ENCODE measurements at regions not wholly inside any gene's neighbourhood (a gene's known extent, or its start where the extent isn't known, plus 50 kb on each side); places are given as distances from the start of the nearest gene placed in this dataset.
"Not testable (repeated sequence)": the region's sequence is repeated elsewhere in the genome, so short reads cannot be mapped to it uniquely, and the experiment has no call there.

DNA sequence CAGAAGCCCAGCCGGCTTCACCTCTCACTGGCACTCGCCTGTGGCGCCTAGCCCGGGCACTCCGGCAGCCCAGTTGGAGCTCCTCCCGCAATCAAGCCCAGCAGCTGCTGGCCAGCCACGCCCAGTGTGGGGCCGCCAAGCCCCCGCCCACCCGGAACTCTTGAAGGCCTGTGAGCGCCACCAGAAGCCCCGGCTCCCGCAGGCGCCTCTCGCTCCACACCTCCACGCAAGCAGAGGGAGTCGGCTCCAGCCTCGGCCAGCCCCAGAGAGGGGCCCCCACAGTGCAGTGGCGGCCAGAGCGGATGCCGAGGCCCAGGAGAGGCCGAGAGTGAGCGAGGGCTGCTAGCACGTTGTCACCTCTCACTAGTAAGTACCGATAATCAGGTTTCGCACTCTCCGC, 240.7 kb downstream of the TFEC start:
- DNase-seq (ENCODE audit: low read depth), result no peak

DNA sequence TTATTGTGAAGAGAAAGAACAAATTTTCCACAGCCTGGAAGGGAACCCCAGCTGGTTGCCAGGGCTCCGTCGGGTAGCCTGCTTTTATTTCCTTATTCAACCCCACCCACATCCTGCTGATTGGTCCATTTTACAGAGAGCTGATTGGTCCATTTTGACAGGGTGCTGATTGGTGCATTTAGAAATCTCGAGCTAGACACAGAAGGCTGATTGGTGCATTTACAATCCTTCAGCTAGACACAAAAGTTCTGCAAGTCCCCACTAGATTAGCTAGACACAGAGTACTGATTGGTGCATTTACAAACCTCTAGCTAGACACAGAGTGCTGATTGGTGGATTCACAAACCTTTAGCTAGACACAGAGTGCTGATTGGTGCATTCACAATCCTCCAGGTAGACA, 241.1 kb downstream of the TFEC start:
- DNase-seq (ENCODE audit: low read depth), result not testable (repeated sequence)

DNA sequence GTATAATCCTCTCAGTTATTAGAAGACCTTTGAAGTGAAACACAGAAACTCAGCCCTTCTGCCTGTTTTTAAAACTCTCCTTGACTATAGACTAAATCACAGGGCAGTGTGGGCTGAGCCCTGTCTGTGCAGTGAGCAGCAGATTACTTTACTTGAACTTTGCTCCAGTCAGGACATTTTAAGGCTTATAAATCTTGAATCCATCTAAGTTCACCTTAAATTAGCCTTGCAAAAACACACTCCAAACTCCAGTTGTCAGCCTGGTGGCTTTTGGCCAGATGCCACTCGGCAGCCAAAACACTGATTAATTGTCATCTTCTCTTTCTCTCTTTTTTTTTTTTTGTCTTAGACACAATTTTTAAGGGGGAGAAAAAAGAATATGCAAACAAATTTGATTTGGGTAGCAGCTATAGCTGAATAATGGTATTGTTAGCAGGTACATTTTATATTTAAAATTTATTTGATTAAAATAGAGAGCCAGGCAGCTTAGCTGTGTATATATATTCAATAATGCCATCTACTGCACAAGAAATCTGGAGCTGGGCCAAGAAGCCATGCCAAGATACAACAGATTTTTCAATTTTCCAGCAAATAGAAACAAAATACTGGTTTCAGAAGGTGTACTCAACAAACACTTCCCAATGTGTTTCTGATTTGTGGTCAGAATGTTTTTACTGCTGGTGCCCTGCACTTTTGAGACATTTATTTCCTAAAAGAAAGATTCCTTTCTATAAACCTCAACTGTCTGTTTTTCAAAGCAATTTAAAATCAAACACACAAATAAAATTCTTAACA, 247.7 kb downstream of the TFEC start:
- DNase-seq (ENCODE audit: low read depth), result no peak

DNA sequence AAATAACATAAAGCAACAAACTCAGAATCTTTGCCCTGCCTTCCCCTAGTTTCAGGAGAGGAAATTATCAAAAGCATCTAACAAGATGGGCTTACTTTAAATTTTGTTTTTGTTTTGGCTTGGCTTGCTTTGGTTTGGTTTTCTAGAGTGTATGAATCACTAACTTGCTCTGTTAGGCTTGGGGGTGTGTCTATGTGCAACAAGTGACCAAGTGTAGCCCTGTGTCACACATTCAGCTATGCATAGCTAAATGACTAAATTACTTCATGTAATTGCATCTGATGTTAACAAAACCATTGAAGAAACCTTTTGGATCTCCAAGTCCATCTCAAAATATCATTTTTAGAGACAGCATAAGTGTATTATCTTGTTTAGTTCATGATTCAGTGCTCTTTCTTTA, 251.0 kb downstream of the TFEC start:
- peak; percentile 2 for DNase-seq (ENCODE audit: low read depth)

DNA sequence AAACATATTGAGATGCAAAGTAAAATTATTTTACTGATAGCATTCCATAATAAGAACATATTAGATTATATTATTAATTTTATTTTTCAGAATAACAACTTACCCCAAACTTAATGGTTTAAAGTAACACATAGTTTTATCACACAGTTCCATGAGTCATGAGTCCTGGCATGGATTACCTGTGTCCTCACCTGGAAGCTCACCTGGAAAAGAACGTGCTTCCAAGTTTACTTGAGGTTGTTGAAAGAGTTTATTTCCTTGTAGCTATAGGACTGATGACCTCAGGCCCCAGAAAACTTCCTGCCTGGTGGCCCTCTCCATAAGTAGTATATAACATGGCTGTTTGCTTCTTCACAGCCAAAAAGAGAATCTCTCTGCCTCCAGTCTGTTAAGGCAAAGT, 254.6 kb downstream of the TFEC start:
- no peak for DNase-seq (ENCODE audit: low read depth)

DNA sequence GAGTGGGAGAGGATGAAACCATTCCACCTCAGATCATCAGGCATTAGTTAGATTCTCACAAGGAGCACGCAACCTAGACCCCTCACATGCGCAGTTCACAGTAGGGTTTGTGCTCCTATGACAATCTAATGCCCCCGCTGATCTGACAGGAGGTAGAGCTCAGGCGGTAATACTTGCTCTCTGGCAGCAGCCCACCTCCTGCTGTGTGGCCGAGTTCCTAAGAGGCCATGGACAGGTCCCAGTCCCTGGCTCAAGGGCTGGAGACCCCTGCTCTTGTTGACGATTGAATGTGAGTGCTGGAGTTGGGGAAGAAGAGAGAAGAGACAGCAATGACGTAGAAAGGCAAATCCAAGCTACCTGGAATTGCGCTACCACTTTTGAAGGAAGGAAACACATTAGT, 267.2 kb downstream of the TFEC start:
- no peak for DNase-seq (ENCODE audit: low read depth)

DNA sequence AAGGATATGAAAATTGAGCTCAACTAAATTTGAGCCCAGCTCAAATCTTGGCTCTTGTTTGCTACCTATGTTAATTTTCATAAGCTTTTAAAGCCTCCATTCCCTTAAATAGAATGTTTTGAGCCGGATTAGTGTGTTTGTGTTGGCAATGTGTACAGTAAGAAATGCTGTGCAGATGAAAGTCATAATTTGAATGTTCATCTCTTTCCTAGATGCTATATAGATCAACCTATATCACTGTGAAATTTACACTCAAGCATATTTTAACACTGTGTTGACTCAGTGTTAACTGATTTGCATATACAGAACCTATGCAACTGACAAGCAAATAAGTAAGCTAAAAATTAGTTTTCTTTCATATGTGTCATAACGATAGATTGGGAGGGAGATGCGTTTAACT, 272.5 kb downstream of the TFEC start:
- DNase-seq (ENCODE audit: low read depth), result no peak

DNA sequence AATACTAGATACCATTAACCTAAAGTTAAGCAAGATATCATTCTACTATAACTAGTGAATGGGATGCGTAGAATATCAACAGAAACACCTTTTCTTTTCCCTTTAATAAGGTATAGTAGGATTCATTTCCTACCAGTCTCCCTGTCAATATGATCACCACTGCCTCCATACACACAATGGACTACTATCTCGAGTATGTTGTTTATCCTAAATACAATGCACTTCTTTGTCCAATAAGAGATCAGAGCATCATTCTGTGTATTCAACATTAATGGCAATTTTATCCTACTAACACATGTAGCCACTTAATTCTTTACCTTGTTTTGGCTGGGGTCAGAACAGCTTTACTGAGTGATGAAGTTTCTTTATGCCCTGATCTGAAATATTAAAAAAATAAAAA, 276.3 kb downstream of the TFEC start:
- no peak for DNase-seq (ENCODE audit: low read depth)

DNA sequence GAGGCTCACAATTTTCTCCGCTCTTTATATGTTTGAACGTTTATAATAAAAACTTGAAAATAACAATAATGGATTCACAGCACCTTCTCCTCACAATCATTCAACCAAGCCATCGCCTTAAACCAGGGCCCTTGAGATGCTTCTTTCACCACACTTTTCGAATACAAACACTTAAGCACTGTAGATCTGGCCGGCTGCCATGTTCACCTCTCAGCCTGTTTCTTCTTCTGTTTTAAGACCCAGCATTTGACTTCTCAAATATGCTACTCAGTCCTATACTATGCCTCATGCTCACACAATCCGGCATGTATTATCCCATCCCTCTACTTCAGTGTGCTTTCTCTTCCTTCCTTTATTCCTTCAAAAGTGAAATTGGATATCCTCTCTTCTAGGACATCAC, 280.6 kb downstream of the TFEC start:
- no peak for DNase-seq (ENCODE audit: low read depth)

DNA sequence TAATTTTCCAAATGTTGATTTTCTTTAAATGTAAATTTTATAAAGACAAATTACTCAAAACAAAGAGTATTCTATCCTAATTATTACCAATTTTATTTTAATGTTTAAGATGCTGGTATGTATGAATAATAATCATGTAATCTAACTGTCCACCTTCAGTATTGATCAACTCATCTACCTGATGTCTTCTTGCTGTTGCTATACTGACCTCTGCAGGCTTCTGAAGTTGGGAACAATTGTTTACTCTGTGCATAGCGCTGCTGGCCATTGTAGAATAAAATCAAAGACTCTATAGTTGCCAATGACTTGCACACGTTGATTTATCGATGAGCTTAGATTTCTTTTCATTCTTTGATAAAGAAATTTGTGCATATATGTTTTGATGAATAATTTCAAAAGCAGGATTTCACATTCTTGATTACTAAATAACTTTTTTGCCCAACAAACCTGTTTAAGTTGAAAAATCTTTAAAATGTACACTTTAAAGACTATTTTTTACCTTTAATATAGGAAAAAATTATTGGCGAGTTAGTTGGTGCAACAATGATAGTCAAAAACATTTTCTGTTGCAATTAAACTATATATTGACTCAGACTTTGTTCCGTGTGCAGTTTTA, 282.3 kb downstream of the TFEC start:
- DNase-seq (ENCODE audit: low read depth), result no peak

DNA sequence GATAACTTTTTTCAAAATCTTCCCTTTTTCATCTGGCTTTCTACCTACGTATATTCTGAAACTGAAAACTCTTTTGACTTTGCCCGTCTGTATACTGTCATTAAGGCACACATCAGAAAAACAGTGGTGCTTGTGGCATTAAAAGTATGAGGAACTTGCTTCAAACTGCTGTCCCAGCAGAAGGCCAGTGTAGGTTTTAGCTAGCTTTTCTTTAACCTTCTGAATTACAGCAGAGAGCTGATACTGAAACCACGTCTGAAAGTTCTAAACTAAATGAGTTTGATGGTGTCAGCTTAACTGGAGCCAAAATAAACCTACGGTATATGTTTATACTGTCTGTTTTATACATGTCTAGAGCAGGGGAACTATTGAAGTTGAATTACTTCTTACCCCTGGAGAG, 283.4 kb downstream of the TFEC start:
- peak; percentile 2 for DNase-seq (ENCODE audit: low read depth)

DNA sequence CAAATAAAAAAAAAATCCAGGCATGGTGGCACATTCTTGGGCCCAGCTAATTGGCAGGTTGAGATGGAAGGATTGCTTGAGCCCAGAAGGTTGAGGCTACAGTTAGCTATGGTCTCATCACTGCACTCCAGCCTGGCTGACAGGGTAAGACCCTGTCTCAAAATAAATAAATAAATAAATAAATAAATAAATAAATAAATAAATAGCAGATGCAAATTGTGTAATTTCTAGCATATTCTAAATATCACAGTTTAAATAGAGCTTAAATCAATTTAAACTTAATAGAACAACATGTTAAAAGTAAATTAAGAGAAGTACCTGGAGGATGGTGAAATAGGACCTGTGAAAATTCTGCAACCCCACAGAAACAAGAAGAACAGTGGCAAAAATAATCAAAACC, 290.5 kb downstream of the TFEC start:
- DNase-seq (ENCODE audit: low read depth), result no peak

DNA sequence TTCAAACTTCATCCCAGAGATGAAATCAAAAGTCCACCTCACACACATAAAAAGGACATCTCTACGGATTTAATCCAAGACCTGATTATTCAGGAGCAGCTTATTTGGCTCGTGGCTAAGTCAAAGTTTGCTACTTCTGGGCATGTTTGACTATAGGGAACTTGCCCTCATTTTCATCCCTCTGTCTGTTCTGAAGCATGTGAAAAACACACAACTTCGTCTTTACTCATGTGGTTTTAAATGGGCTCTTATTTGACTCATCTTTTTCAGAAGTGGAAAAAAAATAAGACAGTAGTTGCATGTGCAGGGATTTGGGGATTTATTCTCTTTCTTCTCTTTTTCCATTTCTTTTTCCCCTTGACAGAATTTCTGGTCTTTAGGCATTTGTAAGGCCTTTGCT, 295.9 kb downstream of the TFEC start:
- DNase-seq (ENCODE audit: low read depth), result no peak

DNA sequence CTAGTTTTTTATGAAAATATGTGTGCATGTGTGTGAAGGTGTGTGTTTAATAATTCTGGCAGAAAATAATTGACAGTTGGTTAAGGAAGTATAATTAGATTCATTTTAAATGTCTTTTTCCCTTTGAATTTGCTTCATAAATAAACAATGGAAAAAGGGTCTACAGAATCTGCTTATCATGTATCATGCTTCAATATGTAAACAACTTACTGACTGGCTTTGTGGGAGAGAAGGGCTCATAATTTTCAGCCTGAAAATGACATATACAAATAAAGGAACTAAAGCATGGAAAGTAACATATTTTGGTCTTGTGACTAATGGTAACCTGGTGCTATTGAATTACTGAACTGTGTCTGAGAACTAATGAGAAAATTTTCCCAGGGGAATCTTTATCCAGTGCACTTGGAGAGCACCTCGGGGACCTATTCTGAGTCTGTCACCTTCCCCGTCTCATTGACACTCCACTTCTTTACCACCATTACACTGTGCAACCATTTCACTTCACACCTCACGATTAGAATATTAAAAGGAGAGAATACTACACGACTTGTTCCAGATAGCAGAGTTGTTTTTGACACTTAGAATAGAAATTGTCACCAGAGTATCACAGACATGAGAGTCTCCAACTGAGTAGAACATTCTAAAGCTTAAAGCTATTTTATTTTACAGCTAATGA, 298.6 kb downstream of the TFEC start:
- no peak for DNase-seq (ENCODE audit: low read depth)

DNA sequence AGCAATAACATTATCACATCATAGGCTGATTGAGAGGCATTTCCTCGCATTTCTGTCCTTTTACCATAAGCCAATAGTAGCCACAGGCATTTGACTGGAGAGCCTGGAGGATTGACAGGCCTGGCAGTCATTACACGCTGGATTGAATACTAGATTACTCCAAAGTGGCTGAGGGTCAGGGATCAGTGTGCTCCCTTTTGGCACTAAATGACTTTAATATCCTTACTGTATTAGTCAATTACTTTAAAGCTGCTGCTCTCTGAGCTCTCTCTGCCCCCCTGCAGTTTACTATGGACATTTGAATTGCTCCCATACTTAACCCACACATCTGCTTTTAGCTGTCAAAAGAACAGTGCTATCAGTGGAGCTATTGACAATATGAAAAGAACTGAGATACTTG, 302.0 kb downstream of the TFEC start:
- no peak for DNase-seq (ENCODE audit: low read depth)

DNA sequence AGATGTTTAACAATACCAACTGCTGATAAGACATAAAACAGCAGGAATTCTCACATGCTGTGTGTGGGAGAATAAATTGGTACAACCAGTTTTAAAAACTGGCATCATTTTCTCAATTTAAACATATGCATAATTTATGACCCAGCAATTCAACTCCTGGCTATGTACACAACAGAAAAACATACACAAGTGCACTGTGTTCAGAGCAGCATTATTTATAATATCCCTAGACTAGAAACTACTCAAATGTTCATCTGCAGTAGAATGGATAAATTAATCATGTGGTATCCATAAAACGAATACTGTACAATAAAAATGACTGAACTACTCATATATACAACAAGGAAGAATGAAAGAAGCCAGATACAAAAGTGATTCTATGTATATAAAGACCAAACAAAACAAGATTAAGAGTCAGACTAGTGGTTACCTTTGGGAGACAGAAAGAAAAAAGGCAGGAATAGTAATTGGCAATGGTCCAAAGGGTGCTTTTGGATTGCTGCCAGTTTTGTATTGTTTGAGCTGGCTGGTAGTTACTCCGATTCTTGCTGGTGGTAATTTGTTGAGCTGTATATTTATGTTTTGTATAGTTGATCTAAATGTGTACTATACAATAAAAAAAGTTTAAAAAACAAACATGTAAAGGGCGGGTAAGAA, 306.0 kb downstream of the TFEC start:
- DNase-seq (ENCODE audit: low read depth), result no peak

DNA sequence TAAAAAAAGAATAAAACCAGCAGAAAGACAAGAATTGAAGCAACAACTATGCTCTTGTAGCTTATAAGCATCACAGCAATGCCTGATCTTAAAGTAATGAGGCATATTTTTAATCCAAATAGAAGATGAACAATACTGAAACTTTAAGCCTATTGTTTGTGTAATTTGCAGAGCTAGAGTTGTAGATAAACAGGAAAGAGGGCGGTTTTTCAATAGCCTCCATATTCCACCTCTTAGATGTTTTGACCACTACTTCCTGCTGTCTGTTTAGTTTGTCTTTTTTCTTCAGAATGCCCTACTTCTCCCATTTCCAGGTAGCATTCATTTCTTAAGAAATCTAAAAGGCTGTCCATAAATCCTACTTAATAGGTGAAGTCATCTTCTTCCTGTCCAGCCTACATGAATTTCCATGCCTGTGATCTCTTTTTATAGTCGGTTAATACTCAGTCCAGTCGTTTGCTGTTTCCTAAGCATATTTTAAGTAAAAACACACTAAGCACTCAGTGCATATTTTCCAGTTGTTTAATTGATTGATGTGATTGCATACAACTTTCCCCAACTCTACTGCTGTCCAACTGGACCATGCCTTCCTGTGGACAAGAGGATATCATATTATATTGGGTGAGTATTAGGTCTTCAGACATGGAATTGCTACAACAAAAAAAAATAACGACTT, 308.1 kb downstream of the TFEC start:
- DNase-seq (ENCODE audit: low read depth), result no peak

DNA sequence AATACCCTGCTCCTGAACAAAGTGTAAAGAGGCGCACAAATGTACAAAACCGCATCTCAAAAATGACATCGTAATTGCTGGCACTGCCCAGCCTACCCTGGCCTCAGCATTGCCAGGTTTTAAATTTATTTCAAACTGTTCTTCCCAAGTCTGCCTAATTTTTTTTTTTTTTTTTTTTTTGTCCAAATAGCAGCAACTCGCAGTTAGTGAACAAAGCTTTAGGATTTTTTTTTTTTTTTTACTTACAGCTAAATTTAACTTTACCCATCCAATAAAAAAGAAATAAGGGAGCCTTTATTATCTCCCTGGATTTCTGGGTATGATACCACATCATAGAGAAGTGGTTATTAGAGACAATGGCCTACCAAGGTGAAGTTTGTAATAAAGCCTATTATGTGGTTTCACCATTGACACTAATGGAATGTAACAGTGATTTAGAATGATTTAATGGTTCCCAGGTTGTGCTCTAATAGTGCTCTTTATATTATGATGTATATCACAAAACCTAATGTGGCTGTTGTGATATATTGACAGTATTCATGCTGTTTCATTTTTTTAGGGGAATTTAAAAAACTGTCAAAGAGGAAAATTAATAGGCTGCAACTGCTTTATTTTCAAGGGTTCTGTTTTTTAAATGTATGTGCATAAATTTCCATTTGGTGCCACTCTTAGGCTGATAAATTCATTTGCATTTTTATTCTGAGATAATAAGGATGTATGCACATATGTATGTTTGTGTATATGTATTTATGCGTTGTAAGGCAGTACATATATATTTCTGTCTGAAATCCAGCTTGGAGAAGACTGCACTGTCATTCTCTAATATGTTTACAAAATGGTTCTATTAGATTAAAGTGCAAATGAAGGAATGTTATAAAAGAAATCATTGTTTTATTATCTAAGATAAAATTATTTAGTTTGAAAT, 309.0 kb downstream of the TFEC start:
- no peak for DNase-seq (ENCODE audit: low read depth)

DNA sequence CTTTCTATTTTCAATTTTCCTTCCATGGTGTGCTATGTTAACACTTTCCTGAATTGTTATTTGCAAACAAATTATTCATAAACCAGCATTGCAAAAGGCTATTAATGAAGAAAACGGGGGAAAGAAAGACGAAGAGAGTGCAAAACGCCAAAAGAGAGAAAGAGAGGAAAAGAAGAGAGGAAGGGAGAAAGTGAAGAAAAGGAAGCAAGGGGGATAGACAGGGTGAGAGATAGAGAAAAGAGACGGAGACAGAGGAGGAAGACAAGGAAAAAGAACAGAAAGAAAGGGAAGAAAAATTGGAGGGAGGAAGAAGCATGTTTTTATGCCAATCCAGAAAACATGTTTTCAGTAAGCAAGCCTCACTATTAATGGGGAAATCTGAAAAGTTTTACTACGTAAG, 310.6 kb downstream of the TFEC start:
- DNase-seq (ENCODE audit: low read depth), result no peak

DNA sequence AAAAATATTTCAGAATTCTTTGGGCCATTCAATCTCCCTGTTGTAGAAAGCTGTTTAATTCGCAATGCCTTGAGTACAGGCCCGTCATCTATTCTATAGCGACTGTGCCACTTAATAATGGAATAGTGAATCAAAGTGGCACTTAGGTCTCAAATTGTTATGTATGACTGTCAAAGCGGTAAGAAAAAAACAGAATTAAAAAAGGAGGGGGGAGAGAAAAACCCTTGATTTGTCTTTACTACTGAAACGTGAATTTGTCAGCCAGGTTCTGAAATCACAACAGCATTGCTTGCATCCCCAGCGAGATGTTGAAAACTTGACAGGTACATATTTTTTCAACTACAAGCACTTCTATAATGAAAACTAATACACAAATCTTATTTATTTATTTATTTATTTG, 320.9 kb downstream of the TFEC start:
- DNase-seq (ENCODE audit: low read depth), result no peak

DNA sequence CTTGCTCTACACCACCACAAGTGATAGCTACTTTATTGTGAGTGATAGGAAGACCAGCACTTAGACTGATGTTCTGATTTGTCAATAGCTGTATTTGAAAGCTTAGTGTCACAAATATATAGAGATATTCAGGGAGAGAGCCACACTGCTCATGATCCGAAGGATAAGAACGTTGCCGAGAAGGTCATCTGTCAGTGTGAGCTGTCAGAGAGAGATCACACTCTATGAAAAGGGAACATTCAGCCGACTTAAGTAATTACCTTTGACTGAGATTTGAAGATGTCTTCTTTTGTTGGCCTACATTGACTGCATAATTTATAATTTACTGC, 322.6 kb downstream of the TFEC start:
- no peak for DNase-seq (ENCODE audit: low read depth)

Measured in iris pigment epithelial cell (primary cell).